ENCODE measurements at regions not wholly inside any gene's neighbourhood (a gene's known extent, or its start where the extent isn't known, plus 50 kb on each side); places are given as distances from the start of the nearest gene placed in this dataset.

DNA sequence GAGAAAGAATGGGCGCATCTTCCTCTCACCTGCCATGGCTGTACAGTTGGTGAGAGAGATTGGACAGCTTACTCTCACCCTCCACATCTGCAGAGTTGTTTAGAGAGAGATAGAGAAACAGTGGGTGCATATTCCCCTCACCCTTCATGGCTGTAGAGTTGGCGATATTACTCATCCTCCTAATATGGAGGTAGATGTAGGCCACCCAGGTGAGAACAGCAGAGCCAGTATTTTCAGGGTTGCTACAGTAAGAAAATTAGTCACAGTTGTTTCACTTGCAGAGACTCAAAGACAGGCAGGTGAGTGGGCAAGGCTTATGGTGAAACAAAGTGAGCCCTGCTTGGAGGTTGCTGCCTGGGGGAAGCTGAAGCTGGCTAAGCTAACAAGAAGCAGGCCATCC, 65.0 kb upstream of the PFKP start (continued):
- TF ChIP-seq RXRA (IDR thresholded peaks at IDR 0.05) (no peak), GABPA (IDR thresholded peaks at IDR 0.05 in 1 of 2, conservative IDR thresholded peaks at IDR 0.05 in 1 of 2) (no peak)
- TF ChIP-seq, protein P1, sequence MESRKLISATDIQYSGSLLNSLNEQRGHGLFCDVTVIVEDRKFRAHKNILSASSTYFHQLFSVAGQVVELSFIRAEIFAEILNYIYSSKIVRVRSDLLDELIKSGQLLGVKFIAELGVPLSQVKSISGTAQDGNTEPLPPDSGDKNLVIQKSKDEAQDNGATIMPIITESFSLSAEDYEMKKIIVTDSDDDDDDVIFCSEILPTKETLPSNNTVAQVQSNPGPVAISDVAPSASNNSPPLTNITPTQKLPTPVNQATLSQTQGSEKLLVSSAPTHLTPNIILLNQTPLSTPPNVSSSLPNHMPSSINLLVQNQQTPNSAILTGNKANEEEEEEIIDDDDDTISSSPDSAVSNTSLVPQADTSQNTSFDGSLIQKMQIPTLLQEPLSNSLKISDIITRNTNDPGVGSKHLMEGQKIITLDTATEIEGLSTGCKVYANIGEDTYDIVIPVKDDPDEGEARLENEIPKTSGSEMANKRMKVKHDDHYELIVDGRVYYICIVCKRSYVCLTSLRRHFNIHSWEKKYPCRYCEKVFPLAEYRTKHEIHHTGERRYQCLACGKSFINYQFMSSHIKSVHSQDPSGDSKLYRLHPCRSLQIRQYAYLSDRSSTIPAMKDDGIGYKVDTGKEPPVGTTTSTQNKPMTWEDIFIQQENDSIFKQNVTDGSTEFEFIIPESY (IDR thresholded peaks at IDR 0.05), result no peak
- TF ChIP-seq, protein P2, sequence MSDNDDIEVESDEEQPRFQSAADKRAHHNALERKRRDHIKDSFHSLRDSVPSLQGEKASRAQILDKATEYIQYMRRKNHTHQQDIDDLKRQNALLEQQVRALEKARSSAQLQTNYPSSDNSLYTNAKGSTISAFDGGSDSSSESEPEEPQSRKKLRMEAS (IDR thresholded peaks at IDR 0.05), result no peak

DNA sequence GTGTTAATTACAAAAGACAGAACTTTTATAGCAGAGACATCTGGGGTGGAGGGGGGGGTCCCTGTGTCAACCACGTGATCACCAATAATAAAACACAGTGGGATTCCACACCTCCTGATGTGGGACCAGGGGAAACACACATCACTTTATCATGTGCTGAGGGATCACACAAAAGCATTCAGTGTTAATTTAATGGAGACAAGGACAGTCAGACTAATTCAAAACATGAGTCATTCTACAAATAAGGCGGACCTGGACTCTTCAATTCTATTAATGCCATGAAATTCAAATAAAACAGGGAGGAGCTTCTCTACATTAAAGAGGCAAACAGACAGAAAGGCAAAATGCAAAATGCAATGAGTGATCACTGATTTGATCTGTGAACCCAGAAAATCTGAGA, 67.3 kb upstream of the PFKP start:
- no peaks in the 10 kb centered on the region for H3K4me1 ChIP-seq (ENCODE audit: control insufficient read depth in 4 of 4, insufficient read depth in 4 of 4, low read length in 3 of 4)
- H3K36me3 ChIP-seq (ENCODE audit: control insufficient read depth in 4 of 4, insufficient read depth in 3 of 4, low read depth in 1 of 4, low read length in 3 of 4), result no peaks in the 10 kb centered on the region
- no peak for DNase-seq (ENCODE audit: low spot score)
- H3K9me3 ChIP-seq (ENCODE audit: control insufficient read depth in 4 of 4, low read length in 3 of 4), result peaks cover 0 to 2% (median 0%) of the 10 kb centered on the region in 4 donors
- no peak for TF ChIP-seq JUND (IDR thresholded peaks at IDR 0.05)
- TF ChIP-seq, protein P1 (IDR thresholded peaks at IDR 0.05), result no peak
- no peak overlapping the region for H3K9ac ChIP-seq (ENCODE audit: low read depth in 1 of 2, low read length in 2 of 2)
- no peak overlapping the region for H3K27ac ChIP-seq (ENCODE audit: low read depth in 1 of 2, low read length in 2 of 2)
- no peaks in the 10 kb centered on the region for H3K27me3 ChIP-seq (ENCODE audit: control insufficient read depth in 4 of 4, insufficient read depth in 4 of 4, low read length in 3 of 4)
- H3K4me3 ChIP-seq (ENCODE audit: low read depth in 1 of 3, low read length in 3 of 3), result no peak overlapping the region
- 67% methylated on average over 2 of the region's 2 CpGs for WGBS

DNA sequence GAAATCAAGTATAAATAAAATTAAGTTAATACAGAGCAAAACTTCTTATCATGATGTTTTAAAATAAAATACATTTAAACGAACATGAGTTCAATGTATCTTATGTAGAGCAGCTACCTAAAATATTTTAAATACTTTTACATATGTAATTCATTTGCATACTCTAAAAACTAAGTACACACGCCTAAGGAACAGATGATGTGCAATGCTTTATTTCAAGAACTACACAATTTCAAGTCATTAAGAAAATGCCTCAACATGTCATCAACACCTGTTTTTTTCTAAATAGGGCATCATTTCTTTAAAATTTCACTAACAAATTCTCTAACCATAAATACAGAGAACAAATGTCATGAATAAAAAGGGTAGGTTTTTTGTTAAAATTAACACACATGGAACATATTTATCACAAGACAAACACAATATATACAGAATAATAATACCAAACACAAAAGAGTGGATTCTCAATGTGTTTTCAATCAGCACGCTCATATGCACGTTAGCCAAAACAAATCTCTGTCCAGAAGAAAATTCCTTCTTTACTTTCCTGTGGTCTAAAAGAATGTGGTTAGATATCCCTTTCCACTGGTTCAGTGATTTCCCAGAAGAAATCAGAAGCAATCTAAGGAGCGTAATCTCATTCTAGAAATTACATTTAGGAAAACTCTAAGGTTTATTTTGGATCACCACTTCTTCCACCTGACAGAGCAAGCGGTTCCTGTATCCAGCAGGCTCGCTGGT, 73.0 kb upstream of the PFKP start:
- no peak for DNase-seq (ENCODE audit: low spot score)
- peaks cover 0 to 2% (median 0%) of the 10 kb centered on the region in 4 donors for H3K27me3 ChIP-seq (ENCODE audit: control insufficient read depth in 4 of 4, insufficient read depth in 4 of 4, low read length in 3 of 4)
- H3K4me3 ChIP-seq (ENCODE audit: low read depth in 1 of 3, low read length in 3 of 3), result no peak overlapping the region
- H3K9me3 ChIP-seq (ENCODE audit: control insufficient read depth in 4 of 4, low read length in 3 of 4), result peaks cover 0 to 3% (median 2%) of the 10 kb centered on the region in 4 donors
- H3K27ac ChIP-seq (ENCODE audit: low read depth in 1 of 2, low read length in 2 of 2), result no peak overlapping the region
- H3K9ac ChIP-seq (ENCODE audit: low read depth in 1 of 2, low read length in 2 of 2), result no peak overlapping the region
- H3K36me3 ChIP-seq (ENCODE audit: control insufficient read depth in 4 of 4, insufficient read depth in 3 of 4, low read depth in 1 of 4, low read length in 3 of 4), result no peaks in the 10 kb centered on the region
- WGBS, result 81% methylated on average over 7 of the region's 7 CpGs
- H3K4me1 ChIP-seq (ENCODE audit: control insufficient read depth in 4 of 4, insufficient read depth in 4 of 4, low read length in 3 of 4), result no peaks in the 10 kb centered on the region
- TF ChIP-seq, protein P3, sequence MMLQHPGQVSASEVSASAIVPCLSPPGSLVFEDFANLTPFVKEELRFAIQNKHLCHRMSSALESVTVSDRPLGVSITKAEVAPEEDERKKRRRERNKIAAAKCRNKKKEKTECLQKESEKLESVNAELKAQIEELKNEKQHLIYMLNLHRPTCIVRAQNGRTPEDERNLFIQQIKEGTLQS (IDR thresholded peaks at IDR 0.05), result no peak
- TF ChIP-seq NR2F2 (IDR thresholded peaks at IDR 0.05), result no peak
- no peak for TF ChIP-seq JUND (IDR thresholded peaks at IDR 0.05)
- TF ChIP-seq RAD21 (IDR thresholded peaks at IDR 0.05), result no peak
- no peak for TF ChIP-seq EGR1 (IDR thresholded peaks at IDR 0.05; ENCODE audit: low read depth in 2 of 2)
- no peak for TF ChIP-seq HNF4G (IDR thresholded peaks at IDR 0.05)
- no peak for TF ChIP-seq GABPA (IDR thresholded peaks at IDR 0.05 in 1 of 2, conservative IDR thresholded peaks at IDR 0.05 in 1 of 2)
- TF ChIP-seq HNF4A (conservative IDR thresholded peaks at IDR 0.05), result no peak
- TF ChIP-seq RXRA (IDR thresholded peaks at IDR 0.05), result no peak
